ENCODE measurements at regions not wholly inside any gene's neighbourhood (a gene's known extent, or its start where the extent isn't known, plus 50 kb on each side); places are given as distances from the start of the nearest gene placed in this dataset.

DNA sequence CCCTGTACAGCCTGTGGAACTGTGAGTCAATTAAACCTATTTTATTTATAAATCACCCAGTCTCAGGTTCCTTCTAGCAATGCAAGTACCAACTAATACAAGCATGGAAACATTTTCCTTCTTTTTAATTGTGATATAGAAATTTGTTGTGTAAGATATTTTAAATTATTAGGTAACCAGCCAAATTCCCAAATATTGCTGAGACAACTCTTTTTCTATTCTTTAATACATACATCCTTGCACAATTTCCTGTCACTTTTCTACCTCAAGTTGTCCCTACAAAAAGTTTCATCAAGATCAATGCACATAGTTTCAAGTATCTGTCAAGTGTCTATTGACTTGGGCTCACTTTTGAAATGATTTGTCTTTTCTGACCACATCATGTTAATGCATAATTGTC, 488.6 kb downstream of the ACTL7B start:
- TF ChIP-seq, protein P1, sequence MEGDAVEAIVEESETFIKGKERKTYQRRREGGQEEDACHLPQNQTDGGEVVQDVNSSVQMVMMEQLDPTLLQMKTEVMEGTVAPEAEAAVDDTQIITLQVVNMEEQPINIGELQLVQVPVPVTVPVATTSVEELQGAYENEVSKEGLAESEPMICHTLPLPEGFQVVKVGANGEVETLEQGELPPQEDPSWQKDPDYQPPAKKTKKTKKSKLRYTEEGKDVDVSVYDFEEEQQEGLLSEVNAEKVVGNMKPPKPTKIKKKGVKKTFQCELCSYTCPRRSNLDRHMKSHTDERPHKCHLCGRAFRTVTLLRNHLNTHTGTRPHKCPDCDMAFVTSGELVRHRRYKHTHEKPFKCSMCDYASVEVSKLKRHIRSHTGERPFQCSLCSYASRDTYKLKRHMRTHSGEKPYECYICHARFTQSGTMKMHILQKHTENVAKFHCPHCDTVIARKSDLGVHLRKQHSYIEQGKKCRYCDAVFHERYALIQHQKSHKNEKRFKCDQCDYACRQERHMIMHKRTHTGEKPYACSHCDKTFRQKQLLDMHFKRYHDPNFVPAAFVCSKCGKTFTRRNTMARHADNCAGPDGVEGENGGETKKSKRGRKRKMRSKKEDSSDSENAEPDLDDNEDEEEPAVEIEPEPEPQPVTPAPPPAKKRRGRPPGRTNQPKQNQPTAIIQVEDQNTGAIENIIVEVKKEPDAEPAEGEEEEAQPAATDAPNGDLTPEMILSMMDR (conservative IDR thresholded peaks at IDR 0.05; ENCODE audit: low read depth, low read length) = no peak
- TF ChIP-seq EZH2phosphoT487 (IDR thresholded peaks at IDR 0.05; ENCODE audit: borderline replicate concordance, low read length) (no peak), EZH2 (IDR thresholded peaks at IDR 0.05; ENCODE audit: low read length, unreplicated experiment) (no peak)
